ENCODE measurements at regions not wholly inside any gene's neighbourhood (a gene's known extent, or its start where the extent isn't known, plus 50 kb on each side); places are given as distances from the start of the nearest gene placed in this dataset.

- Histone ChIP-seq H3K36me3 (ENCODE audit: control insufficient read depth in 2 of 2, insufficient read depth in 1 of 2, low read length in 2 of 2) (no peaks in the 10 kb centered on the region), H3K9me3 (ENCODE audit: control insufficient read depth, insufficient read depth, low read depth, low read length) (no peaks in the 10 kb centered on the region), H3K4me1 (ENCODE audit: control insufficient read depth, insufficient read depth, low read length) (no peaks in the 10 kb centered on the region), H3K27ac (ENCODE audit: extremely low read depth, low read depth, low read length) (no peak overlapping the region), H3K4me3 (ENCODE audit: low read depth, low read length) (no peak overlapping the region)
- ChIA-PET POLR2A (no interaction called here), CTCF (no interaction called here)
- TF ChIP-seq ZNF610 (tag by site-specific recombination; IDR thresholded peaks at IDR 0.05; ENCODE audit: borderline replicate concordance) (no peak), ZNF416 (tag by site-specific recombination; IDR thresholded peaks at IDR 0.05) (no peak)
Measured at GRCh38 chr21:24738063-24738462, 869.2 kb downstream of the MRPL39 start.

- Histone ChIP-seq H3K27ac (ENCODE audit: extremely low read depth, low read depth, low read length) (no peak overlapping the region), H3K4me1 (ENCODE audit: control insufficient read depth, insufficient read depth, low read length) (no peaks in the 10 kb centered on the region), H3K4me3 (ENCODE audit: low read depth, low read length) (no peak overlapping the region), H3K9me3 (ENCODE audit: control insufficient read depth, insufficient read depth, low read depth, low read length) (no peaks in the 10 kb centered on the region), H3K36me3 (ENCODE audit: control insufficient read depth in 2 of 2, insufficient read depth in 1 of 2, low read length in 2 of 2) (no peaks in the 10 kb centered on the region)
- CTCF ChIA-PET, result no interaction called here
- POLR2A ChIA-PET, result no interaction called here
- TF ChIP-seq ZNF654 (tag by site-specific recombination; IDR thresholded peaks at IDR 0.05; ENCODE audit: low read depth) (no peak), ZNF529 (tag by site-specific recombination; IDR thresholded peaks at IDR 0.05; ENCODE audit: insufficient replicate concordance) (no peak), ZNF488 (tag by site-specific recombination; IDR thresholded peaks at IDR 0.05) (no peak)
Measured at GRCh38 chr21:24737296-24737850, 869.9 kb downstream of the MRPL39 start.

GRCh38 chr21:24730661-24731060 is 876.6 kb downstream of the MRPL39 start:
- Histone ChIP-seq H3K9me3 (ENCODE audit: control insufficient read depth, insufficient read depth, low read depth, low read length) (no peaks in the 10 kb centered on the region), H3K4me3 (ENCODE audit: low read depth, low read length) (no peak overlapping the region), H3K4me1 (ENCODE audit: control insufficient read depth, insufficient read depth, low read length) (no peaks in the 10 kb centered on the region), H3K27ac (ENCODE audit: extremely low read depth, low read depth, low read length) (no peak overlapping the region), H3K36me3 (ENCODE audit: control insufficient read depth in 2 of 2, insufficient read depth in 1 of 2, low read length in 2 of 2) (no peaks in the 10 kb centered on the region)
- ChIA-PET POLR2A (no interaction called here), CTCF (no interaction called here)
- TF ChIP-seq ZBTB1 (tag by site-specific recombination; IDR thresholded peaks at IDR 0.05) (no peak), GLI2 (tag by site-specific recombination; IDR thresholded peaks at IDR 0.05; ENCODE audit: borderline replicate concordance, low read depth) (no peak), ZNF488 (tag by site-specific recombination; IDR thresholded peaks at IDR 0.05) (no peak), ZNF670 (tag by site-specific recombination; IDR thresholded peaks at IDR 0.05; ENCODE audit: low read depth) (no peak), SETDB1 (IDR thresholded peaks at IDR 0.05; ENCODE audit: insufficient read length, low read length) (no peak), ZNF248 (tag by site-specific recombination; IDR thresholded peaks at IDR 0.05) (no peak), ZNF701 (tag by site-specific recombination; IDR thresholded peaks at IDR 0.05) (no peak)

- CTCF ChIA-PET, result no interaction called here
- TF ChIP-seq ZNF747 (tag by site-specific recombination; IDR thresholded peaks at IDR 0.05) (no peak), ZNF174 (tag by site-specific recombination; IDR thresholded peaks at IDR 0.05) (no peak), SALL2 (tag by site-specific recombination; IDR thresholded peaks at IDR 0.05; ENCODE audit: borderline replicate concordance) (no peak), SP2 (tag by site-specific recombination; IDR thresholded peaks at IDR 0.05) (no peak), ZNF585B (tag by site-specific recombination; IDR thresholded peaks at IDR 0.05) (no peak)
- Histone ChIP-seq H3K36me3 (ENCODE audit: control insufficient read depth in 2 of 2, insufficient read depth in 1 of 2, low read length in 2 of 2) (no peaks in the 10 kb centered on the region), H3K4me3 (ENCODE audit: low read depth, low read length) (no peak overlapping the region), H3K27ac (ENCODE audit: extremely low read depth, low read depth, low read length) (no peak overlapping the region), H3K4me1 (ENCODE audit: control insufficient read depth, insufficient read depth, low read length) (no peaks in the 10 kb centered on the region), H3K9me3 (ENCODE audit: control insufficient read depth, insufficient read depth, low read depth, low read length) (no peaks in the 10 kb centered on the region)
- POLR2A ChIA-PET, result no interaction called here
Measured at GRCh38 chr21:24729568-24729967, 877.7 kb downstream of the MRPL39 start.

All from HEK293 (cell line).